ENCODE measurements at regions not wholly inside any gene's neighbourhood (a gene's known extent, or its start where the extent isn't known, plus 50 kb on each side); places are given as distances from the start of the nearest gene placed in this dataset.

DNA sequence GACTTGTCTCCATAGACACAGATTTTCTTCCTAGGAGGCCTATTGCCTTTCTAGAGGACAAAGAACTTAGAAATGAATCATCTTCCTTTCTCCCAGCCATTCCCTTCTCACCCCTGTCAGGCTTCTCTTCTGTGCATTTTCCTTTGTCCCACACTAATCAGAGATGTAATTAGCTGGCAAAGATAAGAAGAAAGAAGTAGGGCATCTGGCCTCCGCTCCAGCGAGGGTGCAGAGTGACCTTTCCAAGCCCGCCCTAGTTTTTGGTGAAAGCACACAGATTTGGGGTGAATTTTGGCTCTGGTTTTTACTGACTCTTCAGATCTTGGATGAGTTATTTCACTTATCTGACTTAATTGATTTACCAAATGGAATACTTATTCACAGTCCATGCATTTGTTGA is 626.5 kb downstream of the ZEB2 start:
- TF ChIP-seq TSHZ2 (CRISPR knock-in tag; IDR thresholded peaks at IDR 0.05) (peak; percentile 24; the same call in 1 of the 2 replicates), TCF4 (CRISPR knock-in tag; IDR thresholded peaks at IDR 0.05; ENCODE audit: borderline replicate concordance) (peak; percentile 47; the same call in 1 of the 2 replicates), ZFP3 (CRISPR knock-in tag; IDR thresholded peaks at IDR 0.05) (no peak), RARB (CRISPR knock-in tag; IDR thresholded peaks at IDR 0.05) (no peak), CSDC2 (CRISPR knock-in tag; IDR thresholded peaks at IDR 0.05) (no peak), ZFP30 (CRISPR knock-in tag; IDR thresholded peaks at IDR 0.05) (no peak), PPARA (CRISPR knock-in tag; IDR thresholded peaks at IDR 0.05; ENCODE audit: borderline replicate concordance) (no peak), BACH2 (CRISPR knock-in tag; IDR thresholded peaks at IDR 0.05; ENCODE audit: borderline replicate concordance) (no peak), TOX (CRISPR knock-in tag; IDR thresholded peaks at IDR 0.05; ENCODE audit: borderline replicate concordance) (no peak)
- TF ChIP-seq, protein P1, sequence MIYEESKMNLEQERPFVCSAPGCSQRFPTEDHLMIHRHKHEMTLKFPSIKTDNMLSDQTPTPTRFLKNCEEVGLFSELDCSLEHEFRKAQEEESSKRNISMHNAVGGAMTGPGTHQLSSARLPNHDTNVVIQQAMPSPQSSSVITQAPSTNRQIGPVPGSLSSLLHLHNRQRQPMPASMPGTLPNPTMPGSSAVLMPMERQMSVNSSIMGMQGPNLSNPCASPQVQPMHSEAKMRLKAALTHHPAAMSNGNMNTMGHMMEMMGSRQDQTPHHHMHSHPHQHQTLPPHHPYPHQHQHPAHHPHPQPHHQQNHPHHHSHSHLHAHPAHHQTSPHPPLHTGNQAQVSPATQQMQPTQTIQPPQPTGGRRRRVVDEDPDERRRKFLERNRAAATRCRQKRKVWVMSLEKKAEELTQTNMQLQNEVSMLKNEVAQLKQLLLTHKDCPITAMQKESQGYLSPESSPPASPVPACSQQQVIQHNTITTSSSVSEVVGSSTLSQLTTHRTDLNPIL (CRISPR knock-in tag; IDR thresholded peaks at IDR 0.05; ENCODE audit: low read depth): no peak
- ATAC-seq: no peak

GRCh38 chr2:143891879-143892308 is 628.0 kb downstream of the ZEB2 start:
- no peak for ATAC-seq
- TF ChIP-seq GLIS3 (CRISPR knock-in tag; IDR thresholded peaks at IDR 0.05) (no peak), ESRRG (CRISPR knock-in tag; IDR thresholded peaks at IDR 0.05) (no peak), CSDC2 (CRISPR knock-in tag; IDR thresholded peaks at IDR 0.05) (no peak), ZC3H10 (CRISPR knock-in tag; IDR thresholded peaks at IDR 0.05) (no peak), ZNF70 (CRISPR knock-in tag; IDR thresholded peaks at IDR 0.05) (no peak), RARB (CRISPR knock-in tag; IDR thresholded peaks at IDR 0.05) (no peak), ZFP30 (CRISPR knock-in tag; IDR thresholded peaks at IDR 0.05) (no peak), ZFP3 (CRISPR knock-in tag; IDR thresholded peaks at IDR 0.05) (no peak)

GRCh38 chr2:143890798-143891197 is 629.1 kb downstream of the ZEB2 start:
- TF ChIP-seq ZFP30 (CRISPR knock-in tag; IDR thresholded peaks at IDR 0.05) (no peak), PATZ1 (CRISPR knock-in tag; IDR thresholded peaks at IDR 0.05; ENCODE audit: borderline replicate concordance) (no peak), PPARA (CRISPR knock-in tag; IDR thresholded peaks at IDR 0.05; ENCODE audit: borderline replicate concordance) (no peak), GLIS3 (CRISPR knock-in tag; IDR thresholded peaks at IDR 0.05) (no peak), SNAI2 (CRISPR knock-in tag; IDR thresholded peaks at IDR 0.05) (no peak), TSHZ2 (CRISPR knock-in tag; IDR thresholded peaks at IDR 0.05) (no peak), BACH2 (CRISPR knock-in tag; IDR thresholded peaks at IDR 0.05; ENCODE audit: borderline replicate concordance) (no peak), TCF4 (CRISPR knock-in tag; IDR thresholded peaks at IDR 0.05; ENCODE audit: borderline replicate concordance) (no peak), ESRRG (CRISPR knock-in tag; IDR thresholded peaks at IDR 0.05) (no peak), ZNF565 (CRISPR knock-in tag; conservative IDR thresholded peaks at IDR 0.05; ENCODE audit: low read depth) (no peak), OSR1 (CRISPR knock-in tag; IDR thresholded peaks at IDR 0.05) (no peak), CSDC2 (CRISPR knock-in tag; IDR thresholded peaks at IDR 0.05) (no peak), TOX (CRISPR knock-in tag; IDR thresholded peaks at IDR 0.05; ENCODE audit: borderline replicate concordance) (no peak), ZC3H10 (CRISPR knock-in tag; IDR thresholded peaks at IDR 0.05) (no peak), ZFP3 (CRISPR knock-in tag; IDR thresholded peaks at IDR 0.05) (no peak), ZNF8 (CRISPR knock-in tag; IDR thresholded peaks at IDR 0.05) (no peak), ZNF70 (CRISPR knock-in tag; IDR thresholded peaks at IDR 0.05) (no peak)
- TF ChIP-seq, protein P2, sequence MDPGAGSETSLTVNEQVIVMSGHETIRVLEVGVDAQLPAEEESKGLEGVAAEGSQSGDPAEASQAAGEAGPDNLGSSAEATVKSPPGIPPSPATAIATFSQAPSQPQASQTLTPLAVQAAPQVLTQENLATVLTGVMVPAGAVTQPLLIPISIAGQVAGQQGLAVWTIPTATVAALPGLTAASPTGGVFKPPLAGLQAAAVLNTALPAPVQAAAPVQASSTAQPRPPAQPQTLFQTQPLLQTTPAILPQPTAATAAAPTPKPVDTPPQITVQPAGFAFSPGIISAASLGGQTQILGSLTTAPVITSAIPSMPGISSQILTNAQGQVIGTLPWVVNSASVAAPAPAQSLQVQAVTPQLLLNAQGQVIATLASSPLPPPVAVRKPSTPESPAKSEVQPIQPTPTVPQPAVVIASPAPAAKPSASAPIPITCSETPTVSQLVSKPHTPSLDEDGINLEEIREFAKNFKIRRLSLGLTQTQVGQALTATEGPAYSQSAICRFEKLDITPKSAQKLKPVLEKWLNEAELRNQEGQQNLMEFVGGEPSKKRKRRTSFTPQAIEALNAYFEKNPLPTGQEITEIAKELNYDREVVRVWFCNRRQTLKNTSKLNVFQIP (CRISPR knock-in tag; IDR thresholded peaks at IDR 0.05; ENCODE audit: borderline replicate concordance, low read depth): no peak
- TF ChIP-seq, protein P3, sequence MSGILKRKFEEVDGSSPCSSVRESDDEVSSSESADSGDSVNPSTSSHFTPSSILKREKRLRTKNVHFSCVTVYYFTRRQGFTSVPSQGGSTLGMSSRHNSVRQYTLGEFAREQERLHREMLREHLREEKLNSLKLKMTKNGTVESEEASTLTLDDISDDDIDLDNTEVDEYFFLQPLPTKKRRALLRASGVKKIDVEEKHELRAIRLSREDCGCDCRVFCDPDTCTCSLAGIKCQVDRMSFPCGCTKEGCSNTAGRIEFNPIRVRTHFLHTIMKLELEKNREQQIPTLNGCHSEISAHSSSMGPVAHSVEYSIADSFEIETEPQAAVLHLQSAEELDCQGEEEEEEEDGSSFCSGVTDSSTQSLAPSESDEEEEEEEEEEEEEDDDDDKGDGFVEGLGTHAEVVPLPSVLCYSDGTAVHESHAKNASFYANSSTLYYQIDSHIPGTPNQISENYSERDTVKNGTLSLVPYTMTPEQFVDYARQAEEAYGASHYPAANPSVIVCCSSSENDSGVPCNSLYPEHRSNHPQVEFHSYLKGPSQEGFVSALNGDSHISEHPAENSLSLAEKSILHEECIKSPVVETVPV (CRISPR knock-in tag; IDR thresholded peaks at IDR 0.05): no peak
- ATAC-seq: no peak
